ENCODE measurements at regions not wholly inside any gene's neighbourhood (a gene's known extent, or its start where the extent isn't known, plus 50 kb on each side); places are given as distances from the start of the nearest gene placed in this dataset.
"Not testable (repeated sequence)": the region's sequence is repeated elsewhere in the genome, so short reads cannot be mapped to it uniquely, and the experiment has no call there.

DNA sequence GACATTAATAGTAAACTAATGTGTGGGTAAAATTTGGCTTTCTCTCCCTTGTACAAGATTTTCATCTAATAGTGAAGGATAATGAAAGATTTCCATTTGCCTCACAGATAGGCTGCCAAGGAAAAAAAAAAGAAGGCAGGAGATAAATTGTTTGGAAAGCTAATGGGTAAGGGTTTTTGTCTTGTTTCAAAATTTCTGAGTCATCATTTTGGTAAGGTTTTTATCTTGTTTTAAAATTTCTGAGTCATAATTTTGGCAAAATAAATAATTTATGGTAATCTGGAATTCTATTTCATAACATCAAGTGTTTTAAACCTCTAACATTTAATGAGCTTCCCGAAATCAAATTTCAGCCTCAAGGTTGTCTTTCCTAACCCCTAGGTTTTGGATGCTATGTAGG is 1035.7 kb upstream of the FBXO33 start:
- DNase-seq = no peak

- no peak for DNase-seq
These were observed 1032.3 kb upstream of the FBXO33 start for GRCh38 chr14:40464531-40464930.

GRCh38 chr14:40463886-40464285 is 1031.7 kb upstream of the FBXO33 start:
- DNase-seq = no peak

DNA sequence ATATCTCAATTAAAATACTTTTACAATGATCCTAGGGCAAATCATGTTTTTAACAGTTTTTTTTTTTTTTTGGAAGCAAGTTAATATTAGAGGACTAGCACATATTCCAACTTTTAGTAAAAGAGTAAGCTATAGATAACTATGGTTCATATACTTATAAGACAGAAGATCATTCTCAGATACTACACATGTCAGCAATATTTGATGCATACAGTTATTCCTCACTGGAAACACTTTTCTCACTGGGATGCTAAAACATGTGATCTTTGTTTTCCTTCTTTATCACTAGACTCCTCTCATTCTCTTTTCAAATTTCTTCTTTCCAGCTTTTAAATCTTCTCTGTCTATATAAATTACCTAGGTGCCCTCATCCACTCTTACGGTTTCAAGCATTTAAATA is 1020.4 kb upstream of the FBXO33 start:
- DNase-seq = no peak

GRCh38 chr14:40447017-40447416 is 1014.8 kb upstream of the FBXO33 start:
- no peak for DNase-seq

DNA sequence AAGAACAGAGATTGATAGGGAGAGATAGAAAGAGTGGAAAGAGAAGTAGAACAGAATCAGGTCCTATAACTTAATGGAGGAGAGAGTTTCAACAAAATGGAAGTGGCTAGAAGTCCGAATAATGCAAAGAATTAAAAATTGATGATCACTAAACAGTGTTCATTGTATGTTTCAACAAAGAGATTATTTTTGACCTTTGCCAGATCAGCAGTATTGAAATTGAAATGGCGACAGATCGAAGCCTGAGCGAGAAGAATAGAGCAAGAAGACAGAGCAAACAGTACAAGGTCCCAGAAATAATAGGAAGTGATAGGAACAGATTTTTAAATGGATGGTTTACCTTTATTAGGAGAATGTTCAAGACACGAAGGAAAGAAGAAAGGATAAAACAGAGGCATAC is 1012.8 kb upstream of the FBXO33 start:
- DNase-seq = no peak

DNA sequence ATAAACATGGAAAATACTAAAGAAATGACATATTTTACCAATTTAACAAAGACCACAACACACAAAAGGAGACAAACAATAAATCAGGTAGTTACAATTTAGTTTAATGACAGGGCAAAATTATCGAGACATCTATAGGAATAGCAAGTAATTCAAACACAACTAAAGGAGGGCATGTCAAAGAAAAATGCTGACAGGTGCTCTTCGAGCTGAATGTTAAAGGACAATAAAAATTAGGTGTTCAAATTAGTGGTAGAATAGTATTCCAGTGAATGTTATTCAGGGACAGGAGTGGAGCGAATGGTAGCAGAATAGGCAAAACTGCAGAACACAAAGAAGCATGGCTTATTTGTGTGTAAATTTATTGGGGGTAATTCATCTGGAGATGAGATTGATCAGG is 1004.3 kb upstream of the FBXO33 start:
- no peak for DNase-seq

DNA sequence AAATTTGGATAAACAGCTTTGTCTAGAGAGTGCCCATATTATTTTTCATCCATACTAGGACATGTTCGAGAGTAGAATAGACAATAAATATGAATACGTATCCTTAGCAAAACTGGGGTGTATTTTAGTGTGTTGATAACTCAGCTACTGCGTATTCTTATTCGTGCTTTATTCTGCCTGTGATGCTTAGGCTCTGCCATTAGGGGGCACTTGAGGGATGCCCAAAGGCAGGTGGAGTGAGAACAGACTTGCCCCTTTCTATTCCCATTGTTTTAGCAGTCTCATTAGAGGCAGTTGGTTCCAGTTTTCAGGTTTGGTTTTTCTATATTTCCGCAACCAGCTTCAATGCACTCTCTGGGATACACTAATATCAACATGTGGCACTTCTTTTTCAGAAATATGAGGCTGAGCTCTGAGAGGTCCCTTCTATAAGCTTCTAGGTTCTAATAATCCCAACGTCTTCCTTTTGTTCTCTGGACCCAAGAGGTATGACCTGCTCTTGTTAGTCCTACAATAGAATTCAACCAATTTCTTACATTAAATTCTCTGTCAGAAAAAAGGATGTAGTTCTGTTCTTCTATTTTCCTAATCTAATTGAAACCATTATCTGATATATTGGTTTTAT is 985.7 kb upstream of the FBXO33 start:
- DNase-seq = peak; percentile 75

- DNase-seq = peak; percentile 12
These were observed 984.3 kb upstream of the FBXO33 start for GRCh38 chr14:40416565-40416964.

GRCh38 chr14:40414386-40414785 is 982.2 kb upstream of the FBXO33 start:
- DNase-seq = no peak

GRCh38 chr14:40413136-40413535 is 980.9 kb upstream of the FBXO33 start:
- no peak for DNase-seq

DNA sequence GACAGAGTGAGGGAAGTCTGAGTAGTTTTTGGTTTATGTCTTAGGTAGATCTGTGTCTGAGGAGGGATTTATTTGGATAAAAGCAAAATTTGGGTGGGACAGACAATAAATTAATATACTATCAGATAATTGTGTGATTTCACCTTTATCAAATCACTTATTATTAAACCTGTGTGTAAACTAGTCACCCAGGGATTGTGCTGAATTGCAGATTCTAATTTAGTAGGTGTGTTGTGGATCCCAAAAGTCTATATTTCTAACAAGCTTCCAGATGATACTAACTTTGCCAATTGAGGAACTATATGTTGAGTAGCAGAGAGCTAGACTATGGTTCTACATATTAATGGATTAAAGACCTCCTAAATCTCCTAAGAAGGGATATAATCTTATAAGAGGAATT is 978.5 kb upstream of the FBXO33 start:
- no peak for DNase-seq

GRCh38 chr14:40402957-40403356 is 970.7 kb upstream of the FBXO33 start:
- no peak for DNase-seq

DNA sequence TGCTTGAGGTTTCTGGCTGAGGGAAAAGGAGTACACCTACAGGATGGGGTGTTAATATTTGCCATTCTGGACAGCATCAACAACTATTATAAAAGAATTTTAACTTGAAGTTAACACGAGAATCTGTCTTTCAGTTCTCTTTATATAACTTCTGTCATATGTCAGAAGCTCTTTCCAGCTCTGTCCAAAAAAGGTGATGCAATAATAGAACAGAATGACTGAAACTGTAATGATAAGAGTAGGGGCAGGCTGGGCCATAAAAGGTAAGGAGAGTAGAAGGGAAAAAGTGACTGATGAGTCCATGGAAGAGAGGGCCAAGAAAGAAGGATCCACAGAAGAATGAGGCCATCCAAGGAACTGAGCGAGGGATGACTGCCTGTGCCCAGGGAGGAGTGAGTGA is 966.7 kb upstream of the FBXO33 start:
- DNase-seq = peak; percentile 75

DNA sequence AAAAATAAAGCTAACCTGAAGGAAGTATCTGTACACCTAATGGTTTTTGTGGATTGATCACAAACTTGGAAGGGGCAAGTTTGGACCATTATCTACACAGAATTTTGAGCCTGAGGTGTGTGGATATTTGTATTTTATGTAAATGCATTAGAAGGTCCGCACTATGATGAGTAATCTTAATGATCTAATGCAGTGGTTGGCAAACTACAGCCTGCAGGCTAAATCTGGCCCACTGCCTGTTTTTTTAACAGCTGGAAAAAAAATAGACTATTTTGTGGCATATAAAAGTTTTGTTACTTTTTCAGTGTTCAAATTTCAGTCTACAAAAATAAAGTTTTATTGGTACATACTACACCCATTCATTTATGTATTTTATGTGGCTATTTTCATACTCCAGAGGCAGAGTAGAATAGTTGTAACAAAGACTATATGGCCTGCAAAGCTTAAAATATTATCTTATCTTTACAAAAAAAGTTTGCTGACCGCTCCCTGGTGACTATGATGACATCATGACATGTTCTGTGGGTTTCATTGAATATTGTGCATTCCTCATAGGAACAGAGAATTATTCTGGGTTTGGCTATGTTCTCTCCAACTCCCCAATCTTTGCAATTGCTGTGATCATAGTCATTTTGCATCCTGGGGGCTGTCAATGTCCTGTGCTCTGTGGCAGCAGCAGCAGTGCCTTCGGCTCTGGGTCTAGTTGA is 962.6 kb upstream of the FBXO33 start:
- DNase-seq = peak; percentile 55

DNA sequence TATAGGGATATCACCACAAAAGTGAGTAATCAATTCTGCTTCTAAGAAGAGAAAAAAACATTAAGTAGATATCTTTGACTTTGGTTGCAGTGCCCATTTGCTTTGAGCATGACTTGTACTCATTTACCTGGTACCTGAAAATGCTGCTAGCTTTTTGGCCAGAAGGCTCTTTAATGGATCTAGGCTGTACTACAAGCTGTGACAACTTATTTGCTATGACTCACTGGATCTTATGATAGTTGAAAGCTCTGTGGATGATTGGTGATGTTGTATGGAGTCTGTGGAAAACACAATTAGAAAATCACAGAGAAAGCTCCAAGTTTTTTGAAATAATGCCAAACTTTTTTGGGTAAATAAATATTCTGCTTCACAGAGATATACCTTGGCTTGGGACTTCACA is 960.9 kb upstream of the FBXO33 start:
- DNase-seq = no peak

DNA sequence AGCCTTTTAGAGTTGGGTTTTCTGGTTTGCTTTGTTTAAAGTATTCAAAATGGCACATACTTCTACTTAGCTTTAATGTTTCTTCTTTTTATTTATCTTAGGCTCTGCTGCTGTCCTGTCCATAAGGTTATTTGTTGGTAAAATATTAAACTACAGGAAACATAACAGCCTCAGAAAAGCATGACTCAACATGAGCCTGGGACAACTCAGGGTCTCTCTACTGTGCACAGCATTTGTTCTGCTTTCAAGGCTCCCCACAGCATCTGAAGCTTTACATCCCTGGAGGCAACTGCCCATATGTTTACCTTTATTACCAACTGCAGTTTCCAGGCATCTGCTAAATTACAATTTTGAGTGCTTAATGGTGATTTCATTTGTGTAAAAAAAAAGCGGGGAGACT is 954.2 kb upstream of the FBXO33 start:
- no peak for DNase-seq

DNA sequence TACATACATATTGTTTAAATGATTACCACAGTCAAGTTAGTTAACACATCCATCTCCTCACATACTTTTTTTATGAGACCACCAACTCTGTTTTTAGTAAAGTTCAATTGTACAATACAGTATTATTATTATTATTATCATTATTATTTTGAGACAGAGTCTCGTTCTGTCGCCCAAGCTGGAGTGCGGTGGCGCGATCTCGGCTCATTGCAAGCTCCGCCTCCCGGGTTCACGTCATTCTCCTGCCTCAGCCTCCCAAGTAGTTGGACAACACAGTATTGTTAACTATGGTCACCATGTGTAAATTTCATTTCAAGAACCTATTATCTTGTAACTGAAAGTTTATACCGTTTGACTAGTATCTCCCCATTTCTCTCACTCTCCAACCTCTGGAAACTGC is 942.0 kb upstream of the FBXO33 start:
- DNase-seq = no peak

DNA sequence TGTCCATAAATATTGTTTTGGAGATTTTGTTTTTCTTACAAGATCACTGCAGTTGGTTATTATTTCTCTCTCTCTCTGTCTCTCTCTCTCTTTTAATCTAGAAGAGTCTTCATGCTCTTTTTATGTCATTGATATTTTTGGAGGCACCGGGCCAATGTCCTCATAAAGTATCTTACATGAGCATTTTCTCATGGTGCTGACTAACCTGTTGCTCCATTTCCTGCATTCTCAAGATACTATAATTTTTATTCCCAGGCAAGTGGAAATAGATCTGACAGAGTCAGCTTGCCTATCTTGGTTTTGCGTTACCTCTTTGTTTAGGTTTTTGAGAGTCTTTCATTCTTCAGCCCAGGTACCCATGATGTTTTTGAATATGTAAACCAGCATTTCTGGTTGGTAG is 938.8 kb upstream of the FBXO33 start:
- DNase-seq = no peak

DNA sequence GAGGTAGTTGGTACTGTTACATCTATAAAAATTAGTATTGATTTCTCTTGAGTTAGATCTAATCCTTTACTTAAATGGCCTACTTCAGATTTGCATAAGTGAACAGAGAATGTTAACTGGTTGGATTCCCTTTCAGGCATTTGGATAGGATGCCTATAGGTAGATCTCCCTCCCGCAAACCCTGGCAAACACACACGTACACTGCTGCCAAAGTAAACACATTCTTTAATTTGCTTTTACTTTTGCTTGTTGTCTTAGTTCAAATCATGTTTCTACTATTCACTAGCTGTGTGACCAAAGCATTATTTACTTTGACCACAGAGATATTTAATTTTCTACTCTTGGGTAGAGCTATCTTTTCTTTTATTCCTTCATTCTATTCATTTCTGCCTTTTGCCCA is 936.1 kb upstream of the FBXO33 start:
- DNase-seq = no peak

DNA sequence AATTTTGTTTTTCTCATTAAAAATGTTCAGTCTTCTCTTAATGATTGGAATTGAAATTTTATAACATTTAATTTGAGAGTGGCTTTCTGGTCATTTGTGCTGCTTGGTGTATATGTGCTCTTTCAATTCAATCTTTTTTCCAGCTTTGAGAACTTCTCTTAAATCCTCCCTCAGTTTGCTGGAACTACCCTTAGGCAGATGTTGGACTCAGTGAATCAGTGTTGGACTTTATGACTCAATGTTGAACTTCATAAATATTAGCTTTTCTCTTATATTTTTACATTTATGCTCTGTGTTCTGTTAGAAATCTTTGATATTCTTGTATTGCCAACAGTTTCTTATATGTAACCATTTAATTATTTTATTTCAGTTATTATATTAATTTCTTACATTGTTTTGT is 935.5 kb upstream of the FBXO33 start:
- DNase-seq = no peak

- no peak for DNase-seq
These were observed 933.1 kb upstream of the FBXO33 start for GRCh38 chr14:40365305-40365704.

DNA sequence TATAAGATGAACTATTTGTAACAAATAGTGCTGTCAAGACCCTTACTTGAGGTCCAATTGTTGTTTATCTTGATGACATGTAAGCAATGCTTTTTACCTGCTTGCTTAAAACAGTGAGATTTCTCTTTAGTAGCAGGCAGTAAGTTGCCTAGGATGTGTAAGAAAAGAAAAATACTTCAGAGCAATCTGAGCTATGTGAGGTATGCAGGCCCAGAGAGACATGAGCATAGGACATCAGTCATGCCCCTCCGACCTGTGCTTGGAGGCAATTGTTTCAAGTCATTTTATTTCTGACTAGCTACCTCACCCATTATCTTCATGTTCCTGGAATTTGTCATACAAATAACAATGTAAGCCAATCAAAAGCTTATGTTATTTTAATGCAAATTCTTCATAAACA is 930.6 kb upstream of the FBXO33 start:
- DNase-seq = peak; percentile 15

- DNase-seq = no peak
These were observed 922.5 kb upstream of the FBXO33 start for GRCh38 chr14:40354754-40355153.

- not testable (repeated sequence) for DNase-seq
These were observed 915.9 kb upstream of the FBXO33 start for GRCh38 chr14:40348104-40348503.
